NCI-H748 (cell line): ENCODE measurements at regions not wholly inside any gene's neighbourhood (a gene's known extent, or its start where the extent isn't known, plus 50 kb on each side); places are given as distances from the start of the nearest gene placed in this dataset.

Experiments
- DNase-seq: peaks from one replicate; lab custom pipeline; 2025; ENCODE audit not compliant: unreplicated experiment; lab: John Stamatoyannopoulos, UW

GRCh38 chr6:9540534-9541126, 874.2 kb downstream of the TFAP2A start:
- DNase-seq, result peak; percentile 88

DNA sequence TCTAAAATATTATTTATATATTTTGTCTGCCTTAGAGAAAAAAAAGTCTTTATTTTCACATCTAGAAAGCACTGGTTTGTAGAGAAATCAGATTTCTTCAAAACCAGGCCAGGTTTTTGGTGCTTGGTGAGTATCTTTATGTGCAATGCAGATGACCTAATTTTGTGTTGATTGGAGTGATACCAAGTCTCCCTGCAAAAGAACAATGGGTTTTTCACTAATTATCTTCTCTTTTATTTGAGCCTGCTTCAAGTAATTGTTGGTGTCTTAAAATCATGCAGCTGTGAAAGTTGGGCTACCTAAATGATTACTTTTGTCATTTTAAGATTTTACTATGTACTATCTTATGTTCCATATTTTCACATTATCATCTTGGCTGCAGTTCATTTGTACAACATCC, 874.7 kb downstream of the TFAP2A start:
- DNase-seq, result no peak

- DNase-seq, result no peak
Measured at GRCh38 chr6:9539231-9539755, 875.6 kb downstream of the TFAP2A start.

DNA sequence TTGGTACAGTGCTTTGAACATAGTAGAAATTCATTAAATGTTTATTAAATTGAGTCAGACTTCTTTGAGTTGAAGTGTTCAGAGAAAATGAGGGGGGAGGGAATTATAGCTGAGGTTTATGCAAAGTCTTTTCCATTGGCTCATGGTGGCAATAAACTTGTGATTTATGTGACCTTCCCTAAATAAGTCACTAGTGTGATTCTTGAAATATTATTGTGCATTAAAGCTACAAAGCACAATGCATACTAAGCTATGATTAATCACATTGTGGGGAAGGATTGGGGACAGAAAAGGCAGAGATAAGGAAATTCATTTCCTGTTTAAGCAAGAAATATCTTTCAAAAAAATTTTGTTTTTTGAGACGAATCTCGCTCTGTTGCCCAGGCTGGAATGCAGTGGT, 877.5 kb downstream of the TFAP2A start:
- DNase-seq, result no peak

DNA sequence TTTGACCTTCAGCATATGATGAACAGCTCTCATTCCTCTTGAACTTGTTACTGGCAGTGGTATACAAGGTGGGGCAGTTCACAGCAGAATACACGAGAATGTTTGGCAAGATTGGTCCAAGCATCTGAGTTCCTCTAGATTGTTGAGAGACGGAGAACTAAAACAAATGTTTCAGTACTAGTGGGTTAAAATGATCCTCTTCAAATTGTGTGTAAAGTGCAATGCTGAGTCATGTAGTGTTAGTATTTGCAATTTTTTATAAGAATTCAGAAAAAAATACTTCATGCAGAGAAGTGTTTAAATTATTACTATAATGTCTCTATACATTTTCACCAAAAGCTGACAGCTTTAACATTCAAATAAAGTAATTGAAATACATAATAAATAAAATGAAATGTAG, 879.8 kb downstream of the TFAP2A start:
- DNase-seq, result no peak

GRCh38 chr6:9532621-9533557, 882.0 kb downstream of the TFAP2A start:
- DNase-seq, result no peak

GRCh38 chr6:9527679-9528286, 887.1 kb downstream of the TFAP2A start:
- peak; percentile 42 for DNase-seq

GRCh38 chr6:9523462-9523861, 891.4 kb downstream of the TFAP2A start:
- DNase-seq, result no peak

DNA sequence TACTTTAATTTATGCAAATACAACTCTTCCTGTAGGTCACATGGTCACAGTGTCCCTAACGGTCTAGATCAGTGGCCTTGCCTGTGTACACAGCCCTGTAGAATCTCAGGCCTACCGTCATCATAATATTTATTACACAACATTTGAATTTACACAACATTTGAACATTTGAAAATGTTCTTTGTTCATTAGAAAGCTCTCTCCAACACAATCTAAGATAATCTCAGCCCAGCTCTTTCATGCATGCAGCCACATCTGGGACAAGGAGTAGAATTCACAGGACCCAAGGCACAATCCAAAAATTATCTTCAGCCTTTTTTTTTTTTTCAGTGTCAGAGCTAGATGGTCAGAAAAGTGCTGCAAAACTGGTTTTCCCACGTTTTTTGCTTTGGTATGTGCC, 892.8 kb downstream of the TFAP2A start:
- no peak for DNase-seq

DNA sequence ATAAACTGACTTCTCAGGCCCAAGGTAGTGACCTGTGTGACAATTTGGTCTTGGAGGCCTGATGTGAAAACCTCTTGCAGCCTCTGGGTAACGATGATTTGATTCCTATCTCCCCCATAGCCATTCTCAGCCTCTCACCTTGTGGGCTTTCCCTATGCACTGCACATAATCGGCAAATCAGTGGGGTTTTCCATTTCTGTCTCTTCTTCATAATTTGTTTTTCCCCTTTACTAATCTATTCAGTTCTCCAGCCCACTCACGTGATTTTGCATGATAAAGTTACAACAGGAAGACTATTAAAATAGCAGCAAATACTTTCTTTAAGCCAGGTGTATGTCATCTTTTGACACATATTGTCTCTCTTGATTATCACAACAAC, 893.7 kb downstream of the TFAP2A start:
- DNase-seq, result no peak

GRCh38 chr6:9520417-9521151, 894.3 kb downstream of the TFAP2A start:
- DNase-seq, result no peak

GRCh38 chr6:9518431-9518830, 896.4 kb downstream of the TFAP2A start:
- DNase-seq, result no peak

- DNase-seq, result no peak
Measured at GRCh38 chr6:9517806-9518205, 897.1 kb downstream of the TFAP2A start.

DNA sequence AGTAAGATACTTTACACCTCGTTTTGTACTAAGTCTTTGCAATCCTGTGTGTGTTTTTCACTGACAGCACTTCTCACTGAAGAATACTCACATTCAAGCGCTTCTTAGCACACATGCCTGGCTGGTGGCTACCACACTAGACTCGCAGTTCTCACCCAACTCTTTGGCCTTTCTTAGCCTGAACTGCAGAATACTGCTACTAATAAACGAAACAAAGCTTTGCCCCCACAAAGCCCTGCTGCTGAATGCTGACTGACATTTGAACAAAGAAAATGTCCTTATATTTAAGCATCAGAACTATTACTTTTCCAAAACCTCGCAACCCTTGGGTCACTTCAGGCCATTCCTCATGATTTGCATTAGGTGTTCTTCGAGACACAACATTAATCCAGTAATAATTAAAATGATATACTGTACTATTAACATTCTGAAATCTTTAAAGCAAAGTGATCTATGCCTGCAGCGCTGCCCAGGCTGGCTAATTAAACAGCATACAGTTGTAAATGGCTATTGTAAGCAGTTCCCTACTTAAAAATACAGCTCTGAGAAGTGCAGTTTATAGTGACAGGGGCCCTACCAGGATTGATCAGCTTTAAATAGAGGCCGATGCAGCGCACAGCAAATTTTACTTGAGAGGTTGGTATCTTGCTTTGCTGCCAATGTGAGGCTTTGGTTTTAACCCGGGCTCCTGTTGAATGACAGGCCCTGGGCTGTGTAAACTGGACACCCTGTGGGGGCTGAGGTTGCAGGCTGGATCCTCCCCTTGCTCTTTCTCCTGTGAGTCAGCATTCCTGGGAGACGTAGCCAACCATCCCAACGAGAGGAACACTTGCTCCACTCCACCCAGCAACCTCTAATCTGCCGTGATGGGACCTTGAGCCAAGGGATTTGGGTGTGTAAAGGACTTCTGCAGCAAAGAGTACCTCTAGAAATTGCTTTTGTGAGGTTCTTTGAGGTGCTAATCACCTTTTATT, 899.0 kb downstream of the TFAP2A start:
- DNase-seq, result no peak

DNA sequence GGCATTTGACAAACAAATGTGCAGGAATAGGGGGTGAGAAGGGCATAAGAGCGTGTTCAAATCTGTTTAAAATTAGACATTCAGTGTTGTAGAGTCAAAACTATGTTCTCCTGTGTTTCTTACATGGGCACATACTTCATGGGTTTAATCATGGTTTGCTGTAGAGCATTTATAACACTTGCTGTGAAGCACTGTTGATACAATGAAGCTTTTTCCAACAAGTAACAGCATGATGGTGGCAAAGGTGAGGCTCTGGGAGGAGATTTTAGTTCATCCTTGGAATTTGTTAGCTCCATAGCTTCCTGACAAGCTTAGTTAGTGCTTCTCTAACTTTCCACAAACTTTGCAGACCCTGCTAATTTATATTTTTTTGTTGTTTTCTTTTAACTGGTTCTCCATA, 900.7 kb downstream of the TFAP2A start:
- no peak for DNase-seq

- no peak for DNase-seq
Measured at GRCh38 chr6:9511157-9511556, 903.7 kb downstream of the TFAP2A start.

DNA sequence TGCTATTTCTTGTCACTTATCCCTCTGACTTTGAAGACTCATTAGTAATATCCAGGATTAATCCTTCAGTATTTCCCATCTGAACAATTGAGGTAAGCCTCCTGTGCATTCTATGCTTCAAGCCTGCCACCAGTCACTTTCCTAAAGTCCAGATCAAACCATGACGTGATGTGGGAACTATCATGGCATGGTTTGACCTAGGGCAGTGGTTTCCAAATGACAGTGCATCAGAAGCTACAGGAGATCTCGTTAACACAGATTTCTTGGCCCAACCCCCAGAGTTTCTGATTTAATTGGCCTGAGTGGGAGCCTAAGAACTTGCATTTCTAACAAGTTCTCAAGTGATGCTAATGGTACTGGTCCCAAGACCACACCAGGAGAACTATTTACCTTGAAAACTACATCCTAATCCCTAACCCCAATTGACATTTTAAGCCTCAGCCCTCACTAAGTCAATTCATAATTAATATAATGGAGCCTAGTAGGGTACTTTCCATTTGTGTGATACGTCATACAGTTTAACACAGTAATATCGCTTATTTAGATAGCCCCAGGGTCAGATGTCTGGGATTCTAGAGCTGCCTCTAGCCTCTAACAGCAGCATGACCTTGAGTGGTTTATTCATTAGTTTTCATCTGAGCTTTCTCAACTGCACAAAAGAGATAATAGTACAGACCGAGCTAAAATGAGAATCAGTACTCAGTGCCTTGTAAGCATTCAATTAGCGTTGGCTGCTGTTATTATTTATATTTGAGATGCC, 907.6 kb downstream of the TFAP2A start:
- DNase-seq, result no peak

GRCh38 chr6:9504191-9504590, 910.7 kb downstream of the TFAP2A start:
- DNase-seq, result peak; percentile 97

DNA sequence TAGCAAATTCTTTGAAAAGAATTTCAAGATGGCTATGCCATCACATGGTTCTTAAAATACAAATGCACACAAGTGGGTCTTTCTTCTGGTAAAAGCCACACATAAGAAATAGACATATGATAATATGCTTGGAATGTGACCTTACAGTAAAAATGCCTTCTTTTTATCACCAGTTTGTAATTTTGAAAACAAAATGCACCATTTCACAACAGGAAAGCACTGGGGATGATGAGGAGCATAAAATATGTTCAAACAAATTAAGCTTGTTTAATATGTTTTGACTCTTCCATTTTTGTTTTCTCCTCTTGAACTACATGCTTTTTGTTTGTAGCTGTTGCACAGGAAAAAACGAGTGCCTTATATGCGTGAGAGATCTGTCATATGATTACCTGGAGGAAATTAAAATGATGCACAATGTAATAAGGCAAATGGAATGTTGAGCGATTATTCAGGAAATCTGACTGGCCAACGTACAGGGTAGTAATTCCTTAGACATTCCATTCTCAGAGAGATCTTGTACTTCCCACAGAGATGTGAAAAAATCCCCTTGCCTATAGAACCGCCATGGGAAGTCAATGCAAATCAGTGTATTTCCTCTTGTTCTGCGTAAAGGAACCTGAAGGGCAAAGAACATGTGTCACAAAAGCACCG, 911.6 kb downstream of the TFAP2A start:
- DNase-seq, result no peak
